ENCODE measurements at regions not wholly inside any gene's neighbourhood (a gene's known extent, or its start where the extent isn't known, plus 50 kb on each side); places are given as distances from the start of the nearest gene placed in this dataset.
"Not testable (repeated sequence)": the region's sequence is repeated elsewhere in the genome, so short reads cannot be mapped to it uniquely, and the experiment has no call there.

- ATAC-seq (no peak), DNase-seq (ENCODE audit: low spot score) (no peak)
- intact Hi-C loops (cut with DNase I) = no loop called here
Observed at GRCh38 chrX:116897526-116897925, 434.8 kb upstream of the CT83 start.

- intact Hi-C loops (cut with DNase I) = no loop called here
- ATAC-seq (no peak), DNase-seq (ENCODE audit: low spot score) (no peak)
Observed at GRCh38 chrX:116881961-116882360, 419.2 kb upstream of the CT83 start.

GRCh38 chrX:116873671-116874070 lies 410.9 kb upstream of the CT83 start:
- ATAC-seq (no peak), DNase-seq (ENCODE audit: low spot score) (no peak)
- intact Hi-C loops (cut with DNase I) = no loop called here

DNA sequence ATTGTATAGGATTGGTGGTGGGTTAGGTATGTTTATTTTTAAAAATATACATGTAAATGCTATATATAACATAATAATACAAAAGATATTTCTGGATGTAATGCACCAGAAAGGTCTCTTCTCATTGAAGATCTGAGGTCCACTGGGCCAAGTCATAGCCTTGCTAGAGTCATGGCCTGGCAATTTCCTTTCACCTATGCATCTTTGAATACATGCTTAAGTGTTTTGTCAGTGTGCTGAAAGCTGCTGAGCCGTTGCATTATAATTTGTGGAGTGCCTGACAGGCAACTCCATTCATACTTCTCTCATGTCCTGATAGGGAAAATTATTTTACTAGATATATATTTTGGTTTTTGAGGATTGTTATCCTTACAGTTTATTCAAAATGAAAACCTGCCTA lies 410.2 kb upstream of the CT83 start:
- ATAC-seq (no peak), DNase-seq (ENCODE audit: low spot score) (no peak)
- intact Hi-C loops (cut with DNase I) = no loop called here

- intact Hi-C loops (cut with DNase I) = no loop called here
- ATAC-seq (no peak), DNase-seq (ENCODE audit: low spot score) (no peak)
Observed at GRCh38 chrX:116863029-116863428, 400.3 kb upstream of the CT83 start.

- intact Hi-C loops (cut with DNase I) = no loop called here
- ATAC-seq (no peak), DNase-seq (ENCODE audit: low spot score) (no peak)
Observed at GRCh38 chrX:116862340-116862739, 399.6 kb upstream of the CT83 start.

- no peak for DNase-seq (ENCODE audit: low spot score)
- intact Hi-C loops (cut with DNase I) = no loop called here
Observed at GRCh38 chrX:116841290-116841689, 378.5 kb upstream of the CT83 start.

GRCh38 chrX:116827063-116827462 lies 364.3 kb upstream of the CT83 start:
- ATAC-seq (no peak), DNase-seq (ENCODE audit: low spot score) (no peak)
- intact Hi-C loops (cut with DNase I) = no loop called here

More at GRCh38 chrX:116841290-116841689, 378.5 kb upstream of the CT83 start:
- ATAC-seq = no peak

DNA sequence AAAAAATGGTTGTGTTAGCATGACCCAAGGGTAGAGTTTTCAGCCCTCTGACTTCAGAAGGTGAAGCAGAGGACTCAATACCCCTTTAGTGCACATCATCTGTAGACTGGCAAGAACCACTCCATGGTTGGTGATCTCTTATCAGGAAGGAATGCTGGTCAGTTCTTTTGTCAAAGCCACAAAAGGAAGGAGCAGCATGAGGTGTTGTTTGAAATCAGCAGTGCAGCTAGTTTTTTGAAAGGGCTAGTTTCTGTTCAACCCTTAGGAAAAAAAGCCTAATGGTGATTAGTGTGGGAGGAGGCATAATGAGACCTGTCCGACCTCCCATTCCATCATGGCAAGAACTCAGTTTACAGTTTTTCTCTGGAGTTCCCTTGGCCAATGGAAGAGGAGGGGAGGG lies 362.0 kb upstream of the CT83 start:
- DNase-seq (ENCODE audit: low spot score) = no peak
- no peak for ATAC-seq
- intact Hi-C loops (cut with DNase I) = no loop called here

DNA sequence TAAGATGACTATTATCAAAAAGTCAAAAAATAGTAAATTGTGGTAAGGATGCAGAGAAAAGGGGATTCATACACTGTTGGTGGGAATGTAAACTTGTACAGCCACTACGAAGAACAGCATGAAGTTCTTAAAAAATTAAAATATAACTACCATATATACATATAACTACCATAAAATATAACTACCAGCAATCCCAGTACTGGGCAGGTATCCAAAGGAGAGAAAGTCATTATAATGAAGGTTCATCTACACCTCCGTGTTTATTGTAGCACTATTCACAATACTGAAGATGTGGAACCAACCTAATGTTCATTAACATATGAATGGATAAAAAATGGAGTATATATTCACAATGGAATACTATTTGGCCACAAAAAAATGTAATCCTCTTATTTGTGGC lies 360.9 kb upstream of the CT83 start:
- intact Hi-C loops (cut with DNase I) = no loop called here
- DNase-seq (ENCODE audit: low spot score) (no peak), ATAC-seq (no peak)

- intact Hi-C loops (cut with DNase I) = no loop called here
- ATAC-seq (no peak), DNase-seq (ENCODE audit: low spot score) (no peak)
Observed at GRCh38 chrX:116806288-116806802, 343.6 kb upstream of the CT83 start.

DNA sequence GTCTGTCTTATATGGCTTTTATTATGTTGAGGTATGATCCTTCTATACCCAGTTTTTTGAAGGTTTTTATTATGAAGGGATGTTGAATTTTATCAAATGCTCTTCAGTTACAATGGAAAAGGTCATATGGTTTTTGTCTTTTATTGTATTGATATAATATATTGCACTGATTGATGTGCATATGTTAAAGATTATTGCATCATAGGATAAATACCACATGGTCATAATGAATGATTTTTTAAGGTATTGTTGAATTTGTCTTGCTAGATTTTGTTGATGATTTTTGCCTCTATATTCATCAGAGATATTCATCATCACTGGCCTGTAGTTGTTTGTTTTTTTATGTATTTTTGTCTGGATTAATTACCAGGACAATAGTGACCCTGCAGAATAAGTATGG lies 339.2 kb upstream of the CT83 start:
- no peak for ATAC-seq
- intact Hi-C loops (cut with DNase I) = no loop called here

GRCh38 chrX:116781926-116782325 lies 319.1 kb upstream of the CT83 start:
- ATAC-seq (no peak), DNase-seq (ENCODE audit: low spot score) (no peak)
- intact Hi-C loops (cut with DNase I) = loop anchor here (2.0 kb wide), 1 partner anchor 53 kb away; no protein-coding TSS in a partner anchor

More for the DNA sequence above, 339.2 kb upstream of the CT83 start:
- DNase-seq (ENCODE audit: low spot score) = no peak

DNA sequence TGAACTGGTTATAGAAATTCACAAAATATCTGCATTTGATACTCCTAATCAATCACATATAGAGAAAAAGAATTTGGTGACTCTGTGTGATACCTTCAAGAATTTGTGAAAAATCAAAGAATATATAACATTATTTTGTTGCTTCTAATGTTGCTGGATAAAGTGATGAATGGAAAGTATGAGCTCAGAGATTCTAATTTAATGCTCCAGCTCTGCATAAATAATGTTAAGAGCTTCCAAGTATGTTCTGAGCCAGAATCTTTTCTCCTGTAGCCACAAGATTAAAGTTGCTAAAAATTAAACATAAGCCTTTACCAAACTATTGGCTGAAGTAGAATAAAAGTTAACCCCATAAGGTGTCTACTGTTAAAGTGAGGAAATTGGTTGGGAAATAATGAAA lies 294.7 kb upstream of the CT83 start:
- intact Hi-C loops (cut with DNase I) = no loop called here
- no peak for ATAC-seq

DNA sequence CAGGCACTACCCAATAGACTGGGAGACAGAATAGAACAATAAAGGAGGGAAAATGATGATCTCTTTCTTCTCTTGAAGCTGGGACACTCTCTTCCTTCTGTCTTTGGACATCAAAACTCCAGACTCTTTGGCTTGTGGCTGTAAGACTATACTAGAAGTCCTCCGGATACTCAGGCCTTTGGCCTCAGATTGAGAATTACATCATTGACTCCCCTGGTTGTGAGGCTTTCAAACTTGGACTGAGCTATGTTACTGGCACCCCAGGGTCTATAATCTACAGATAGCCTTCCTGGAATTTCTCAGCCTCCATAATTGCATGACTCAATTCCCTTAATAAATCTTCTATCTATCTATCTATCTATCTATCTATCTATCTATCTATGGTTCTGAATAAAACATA lies 294.2 kb upstream of the CT83 start:
- no peak for DNase-seq (ENCODE audit: low spot score)
- no peak for ATAC-seq
- intact Hi-C loops (cut with DNase I) = no loop called here

More for the DNA sequence above, 294.7 kb upstream of the CT83 start:
- DNase-seq (ENCODE audit: low spot score) = no peak

- intact Hi-C loops (cut with DNase I) = no loop called here
- DNase-seq (ENCODE audit: low spot score) (no peak), ATAC-seq (no peak)
Observed at GRCh38 chrX:116749943-116750342, 287.2 kb upstream of the CT83 start.

- intact Hi-C loops (cut with DNase I) = no loop called here
- DNase-seq (ENCODE audit: low spot score) = no peak
- ATAC-seq = no peak
Observed at GRCh38 chrX:116732214-116732613, 269.4 kb upstream of the CT83 start.

GRCh38 chrX:116726806-116727205 lies 264.0 kb upstream of the CT83 start:
- ATAC-seq = no peak
- intact Hi-C loops (cut with DNase I) = no loop called here
- DNase-seq (ENCODE audit: low spot score) = no peak

GRCh38 chrX:116694046-116694445 lies 231.3 kb upstream of the CT83 start:
- ATAC-seq = no peak
- intact Hi-C loops (cut with DNase I) = no loop called here
- no peak for DNase-seq (ENCODE audit: low spot score)

DNA sequence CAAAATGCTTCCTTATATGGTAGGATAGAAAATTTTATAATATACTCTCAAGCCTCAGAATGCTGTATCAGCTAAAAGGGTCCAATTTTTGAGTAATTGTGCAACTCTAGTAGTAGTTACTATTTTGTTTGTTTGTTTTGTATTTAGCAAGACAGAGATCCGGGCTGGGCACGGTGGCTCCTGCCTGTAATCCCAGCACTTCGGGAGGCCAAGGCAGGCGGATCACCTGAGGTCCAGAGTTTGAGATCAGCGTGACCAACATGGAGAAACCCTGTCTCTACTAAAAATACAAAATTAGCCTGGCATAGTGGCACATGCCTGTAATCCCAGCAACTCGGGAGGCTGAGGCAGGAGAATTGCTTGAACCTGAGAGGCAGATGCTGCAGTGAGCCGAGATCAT lies 216.8 kb upstream of the CT83 start:
- DNase-seq (ENCODE audit: low spot score); intact Hi-C loops (cut with DNase I); ATAC-seq: not testable (repeated sequence)

- intact Hi-C loops (cut with DNase I) = no loop called here
- ATAC-seq = peak; percentile 55
- DNase-seq (ENCODE audit: low spot score) = no peak
Observed at GRCh38 chrX:116667346-116668134, 204.8 kb upstream of the CT83 start.
